22Rv1 (cell line): ENCODE measurements at regions not wholly inside any gene's neighbourhood (a gene's known extent, or its start where the extent isn't known, plus 50 kb on each side); places are given as distances from the start of the nearest gene placed in this dataset.

Experiments
- CTCF ChIP-seq: fragments of 450-650 bp; IDR thresholded peaks from 2 replicates; pipeline ENCODE4 v1.5.1; 2017; ENCODE audit warnings: mild to moderate bottlenecking
- ZFX ChIP-seq: fragments of 450-650 bp; IDR thresholded peaks from 2 replicates; pipeline ENCODE4 v1.6.1; 2017; ENCODE audit warnings: antibody characterized with exemption, borderline replicate concordance

DNA sequence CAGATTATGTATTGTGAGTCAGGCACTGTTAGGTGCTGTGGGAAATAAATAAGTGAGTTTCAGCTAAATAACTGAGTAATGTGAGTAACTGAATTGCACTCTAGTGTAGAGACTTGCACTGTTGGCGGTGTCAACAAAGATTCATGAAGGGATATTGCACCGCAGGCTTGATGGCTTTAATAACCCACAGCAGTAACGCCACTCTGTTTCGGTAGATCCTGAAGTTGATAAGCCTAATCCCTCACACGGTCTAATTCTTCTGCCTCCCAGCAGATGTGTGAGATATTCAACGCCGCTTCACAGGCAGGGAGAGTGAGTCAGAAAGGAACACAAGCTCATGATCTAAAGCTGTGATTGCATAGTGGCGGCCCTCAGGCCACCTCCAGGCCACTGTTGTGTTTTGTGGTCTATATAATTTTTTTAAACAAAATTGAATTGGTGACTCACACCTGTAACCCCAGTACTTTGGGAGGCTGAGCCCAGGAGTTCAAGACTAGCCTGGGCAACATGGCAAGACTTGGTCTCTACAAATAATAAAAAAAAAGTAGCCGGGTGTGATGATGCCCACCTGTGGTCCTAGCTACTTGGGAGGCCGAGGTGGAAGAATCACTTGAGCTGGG, 94.3 kb downstream of the LIPG start:
- TF ChIP-seq CTCF (no peak), ZFX (no peak)
